ENCODE measurements at regions not wholly inside any gene's neighbourhood (a gene's known extent, or its start where the extent isn't known, plus 50 kb on each side); places are given as distances from the start of the nearest gene placed in this dataset.

DNA sequence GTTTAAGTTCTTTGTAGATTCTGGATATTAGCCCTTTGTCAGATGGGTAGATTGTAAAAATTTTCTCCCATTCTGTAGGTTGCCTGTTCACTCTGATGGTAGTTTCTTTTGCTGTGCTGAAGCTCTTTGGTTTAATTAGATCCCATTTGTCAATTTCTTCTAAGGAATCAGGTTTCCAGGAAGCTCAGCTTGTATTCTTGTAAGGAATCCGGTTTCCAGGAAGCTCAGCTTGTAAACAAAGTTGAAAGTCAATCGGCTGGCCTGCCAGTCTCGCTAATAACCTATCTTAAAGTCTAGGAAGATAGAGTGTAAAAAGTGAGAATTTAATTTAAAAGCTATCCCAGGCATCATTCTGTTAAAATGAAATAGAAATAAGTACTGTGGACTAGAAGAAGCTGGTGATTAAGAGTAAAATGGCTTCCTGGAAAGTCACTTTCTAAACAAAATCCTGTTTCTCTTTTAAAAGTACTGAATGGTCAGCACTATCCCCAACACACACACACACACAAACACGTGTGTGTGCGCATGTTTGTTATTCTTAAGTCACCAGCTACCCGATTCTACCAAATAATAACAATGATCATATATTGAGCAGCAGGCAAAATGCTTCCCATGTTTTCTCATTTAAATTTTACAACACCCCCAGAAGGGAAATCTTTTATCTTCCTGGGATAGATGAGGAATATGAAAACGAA lies 171.7 kb downstream of the PAPSS1 start:
- TF ChIP-seq, protein P1, sequence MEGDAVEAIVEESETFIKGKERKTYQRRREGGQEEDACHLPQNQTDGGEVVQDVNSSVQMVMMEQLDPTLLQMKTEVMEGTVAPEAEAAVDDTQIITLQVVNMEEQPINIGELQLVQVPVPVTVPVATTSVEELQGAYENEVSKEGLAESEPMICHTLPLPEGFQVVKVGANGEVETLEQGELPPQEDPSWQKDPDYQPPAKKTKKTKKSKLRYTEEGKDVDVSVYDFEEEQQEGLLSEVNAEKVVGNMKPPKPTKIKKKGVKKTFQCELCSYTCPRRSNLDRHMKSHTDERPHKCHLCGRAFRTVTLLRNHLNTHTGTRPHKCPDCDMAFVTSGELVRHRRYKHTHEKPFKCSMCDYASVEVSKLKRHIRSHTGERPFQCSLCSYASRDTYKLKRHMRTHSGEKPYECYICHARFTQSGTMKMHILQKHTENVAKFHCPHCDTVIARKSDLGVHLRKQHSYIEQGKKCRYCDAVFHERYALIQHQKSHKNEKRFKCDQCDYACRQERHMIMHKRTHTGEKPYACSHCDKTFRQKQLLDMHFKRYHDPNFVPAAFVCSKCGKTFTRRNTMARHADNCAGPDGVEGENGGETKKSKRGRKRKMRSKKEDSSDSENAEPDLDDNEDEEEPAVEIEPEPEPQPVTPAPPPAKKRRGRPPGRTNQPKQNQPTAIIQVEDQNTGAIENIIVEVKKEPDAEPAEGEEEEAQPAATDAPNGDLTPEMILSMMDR (IDR thresholded peaks at IDR 0.05; ENCODE audit: low read depth, low read length, poor library complexity, severe bottlenecking), result no peak
- no peak for TF ChIP-seq EZH2phosphoT487 (IDR thresholded peaks at IDR 0.05; ENCODE audit: borderline replicate concordance, low read length)

Data from DOHH2 (cell line).